Epithelial cell of esophagus (primary cell): ENCODE measurements at regions not wholly inside any gene's neighbourhood (a gene's known extent, or its start where the extent isn't known, plus 50 kb on each side); places are given as distances from the start of the nearest gene placed in this dataset.

Experiments used
- DNase-seq: peaks from one replicate; pipeline ENCODE4 v3.0.0; 2010; ENCODE audit warnings: low read depth
- H3K4me3 ChIP-seq: 2 replicates; pipeline ENCODE4 v1.5.1; 2011; ENCODE audit warnings: mild to moderate bottlenecking, low read length, control low read depth
- TF ChIP-seq, protein P1 (sequence below): IDR thresholded peaks from 2 replicates; pipeline ENCODE4 v1.5.1; 2011; ENCODE audit warnings: low read depth, mild to moderate bottlenecking, low read length, control low read depth, inconsistent platforms; ENCODE audit not compliant: insufficient read depth; ENCODE audit errors: missing control alignments

- TF ChIP-seq, protein P1, sequence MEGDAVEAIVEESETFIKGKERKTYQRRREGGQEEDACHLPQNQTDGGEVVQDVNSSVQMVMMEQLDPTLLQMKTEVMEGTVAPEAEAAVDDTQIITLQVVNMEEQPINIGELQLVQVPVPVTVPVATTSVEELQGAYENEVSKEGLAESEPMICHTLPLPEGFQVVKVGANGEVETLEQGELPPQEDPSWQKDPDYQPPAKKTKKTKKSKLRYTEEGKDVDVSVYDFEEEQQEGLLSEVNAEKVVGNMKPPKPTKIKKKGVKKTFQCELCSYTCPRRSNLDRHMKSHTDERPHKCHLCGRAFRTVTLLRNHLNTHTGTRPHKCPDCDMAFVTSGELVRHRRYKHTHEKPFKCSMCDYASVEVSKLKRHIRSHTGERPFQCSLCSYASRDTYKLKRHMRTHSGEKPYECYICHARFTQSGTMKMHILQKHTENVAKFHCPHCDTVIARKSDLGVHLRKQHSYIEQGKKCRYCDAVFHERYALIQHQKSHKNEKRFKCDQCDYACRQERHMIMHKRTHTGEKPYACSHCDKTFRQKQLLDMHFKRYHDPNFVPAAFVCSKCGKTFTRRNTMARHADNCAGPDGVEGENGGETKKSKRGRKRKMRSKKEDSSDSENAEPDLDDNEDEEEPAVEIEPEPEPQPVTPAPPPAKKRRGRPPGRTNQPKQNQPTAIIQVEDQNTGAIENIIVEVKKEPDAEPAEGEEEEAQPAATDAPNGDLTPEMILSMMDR, result no peak
- peak; percentile 68 for DNase-seq
- H3K4me3 ChIP-seq, result no peak overlapping the region
Measured at GRCh38 chr7:10237306-10237705, 736.4 kb upstream of the PHF14 start.

DNA sequence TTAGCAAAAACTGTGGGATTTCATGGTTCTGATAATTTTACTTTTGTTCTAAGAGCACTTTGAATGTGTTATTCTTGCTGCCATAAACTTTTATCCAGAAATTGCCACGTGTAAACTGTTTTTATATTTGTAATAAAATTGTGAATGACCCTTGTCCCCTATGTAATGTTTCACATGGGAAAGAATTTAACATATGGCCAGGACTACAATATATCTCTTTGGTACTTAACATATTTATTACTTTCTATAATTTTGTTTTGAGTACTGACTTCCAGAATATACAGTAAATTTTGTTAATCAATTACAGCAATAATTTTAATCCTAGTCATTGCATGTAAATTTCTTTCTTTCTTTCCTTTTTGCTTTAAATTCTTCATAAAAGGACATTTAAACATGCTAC lies 735.0 kb upstream of the PHF14 start:
- H3K4me3 ChIP-seq, result no peak overlapping the region
- TF ChIP-seq, protein P1, result no peak
- DNase-seq, result no peak

DNA sequence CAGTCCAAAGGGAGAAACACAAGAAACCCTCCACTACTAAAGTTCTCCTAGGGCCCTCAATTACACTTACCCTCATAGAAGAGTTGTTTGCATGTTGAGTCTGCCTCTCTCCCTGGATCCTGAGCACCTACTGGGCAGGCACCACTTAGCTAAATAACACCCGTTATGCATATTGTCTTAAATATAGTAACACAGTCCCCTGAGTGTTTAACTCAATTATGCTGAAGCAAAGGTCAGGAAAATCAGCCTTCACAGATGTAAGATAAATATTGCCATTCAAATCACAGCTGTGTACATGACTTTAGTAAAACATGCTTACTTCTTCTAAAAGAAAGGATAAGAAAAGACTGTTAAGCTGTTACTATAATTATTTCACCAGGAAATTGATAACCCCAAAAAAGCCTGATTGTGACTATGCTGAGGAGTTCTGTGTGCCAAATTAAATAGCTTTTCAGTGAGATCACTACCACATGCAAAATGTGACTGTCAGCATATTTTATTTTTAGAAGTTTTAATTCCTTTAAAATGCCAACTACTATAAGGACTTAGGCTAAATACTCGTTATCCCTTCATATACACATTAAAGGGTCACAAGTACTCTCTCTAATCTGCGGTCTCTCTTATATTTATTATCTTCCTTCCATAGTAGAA lies 733.9 kb upstream of the PHF14 start:
- H3K4me3 ChIP-seq, result no peak overlapping the region
- no peak for DNase-seq
- TF ChIP-seq, protein P1, result no peak

DNA sequence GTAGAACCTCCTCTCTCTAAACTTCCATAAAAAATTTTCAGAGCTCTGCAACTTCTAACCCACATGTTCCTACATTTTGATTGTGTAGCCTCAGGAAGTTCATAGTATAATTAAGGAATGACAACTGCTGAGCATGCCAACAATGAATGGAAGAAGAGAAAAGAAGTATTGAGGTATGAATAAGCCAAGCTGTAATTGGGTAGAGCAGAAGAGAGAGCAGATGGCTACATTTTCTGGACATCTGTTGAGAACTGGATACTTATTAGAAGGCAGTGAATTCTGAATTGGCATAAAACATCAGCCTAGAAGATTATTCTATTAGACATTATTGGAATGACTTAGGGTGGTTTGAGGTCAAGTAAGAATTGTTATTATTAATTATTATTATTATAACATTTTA lies 728.3 kb upstream of the PHF14 start:
- TF ChIP-seq, protein P1, result no peak
- no peak overlapping the region for H3K4me3 ChIP-seq
- DNase-seq, result no peak

DNA sequence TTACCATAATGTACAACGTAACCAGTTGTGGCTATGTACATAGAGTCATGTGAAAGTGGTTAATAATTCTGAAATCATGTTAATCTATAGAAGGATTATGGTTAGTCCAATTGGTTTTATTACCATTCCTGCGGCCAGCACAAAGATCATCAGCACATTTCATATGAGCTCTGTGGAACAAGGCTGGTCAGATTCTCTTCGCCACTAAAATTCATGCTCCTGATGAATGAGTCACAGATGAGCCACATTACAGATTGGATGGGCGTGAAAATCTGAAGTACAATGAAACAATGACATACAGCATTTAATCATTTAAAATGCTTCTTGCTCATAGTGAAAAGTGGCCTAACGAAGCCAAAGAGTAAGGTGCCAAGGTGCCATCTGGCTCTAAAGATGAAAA lies 716.2 kb upstream of the PHF14 start:
- DNase-seq, result peak; percentile 7
- no peak overlapping the region for H3K4me3 ChIP-seq
- TF ChIP-seq, protein P1, result no peak

- TF ChIP-seq, protein P1, result no peak
- H3K4me3 ChIP-seq, result no peak overlapping the region
- no peak for DNase-seq
Measured at GRCh38 chr7:10266976-10267375, 706.7 kb upstream of the PHF14 start.

GRCh38 chr7:10268034-10268433 lies 705.6 kb upstream of the PHF14 start:
- TF ChIP-seq, protein P1, result no peak
- DNase-seq, result no peak
- no peak overlapping the region for H3K4me3 ChIP-seq
